ENCODE measurements at regions not wholly inside any gene's neighbourhood (a gene's known extent, or its start where the extent isn't known, plus 50 kb on each side); places are given as distances from the start of the nearest gene placed in this dataset.

DNA sequence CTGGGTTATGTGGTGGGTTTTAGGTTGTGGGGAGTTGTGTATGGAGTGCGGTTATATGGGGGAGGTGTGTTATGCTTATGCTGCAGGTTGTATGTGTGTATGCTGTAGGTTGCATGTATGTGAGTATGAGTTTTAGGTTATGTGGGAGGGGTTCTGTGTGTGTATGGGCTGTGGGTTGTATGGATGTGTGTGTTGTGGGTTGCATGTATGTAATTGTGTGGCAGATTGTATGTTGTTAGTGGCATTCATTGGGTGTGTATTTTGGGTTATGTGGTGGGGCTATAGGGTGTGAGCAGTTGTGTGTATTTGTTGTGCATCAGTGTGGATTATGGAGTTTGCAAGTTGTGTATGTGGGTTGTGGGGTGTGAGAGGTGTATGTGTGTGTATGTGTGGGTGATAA is 277.4 kb downstream of the NPIPA8 start:
- no peaks in the 10 kb centered on the region for H3K27me3 ChIP-seq (ENCODE audit: control insufficient read depth, insufficient read depth, low read length)
- no peaks in the 10 kb centered on the region for H3K36me3 ChIP-seq (ENCODE audit: control insufficient read depth, insufficient read depth, low read length)
- no peak for DNase-seq (ENCODE audit: low read depth)
- H3K4me3 ChIP-seq (ENCODE audit: low read depth, low read length) = no peak overlapping the region
- TF ChIP-seq, protein P1, sequence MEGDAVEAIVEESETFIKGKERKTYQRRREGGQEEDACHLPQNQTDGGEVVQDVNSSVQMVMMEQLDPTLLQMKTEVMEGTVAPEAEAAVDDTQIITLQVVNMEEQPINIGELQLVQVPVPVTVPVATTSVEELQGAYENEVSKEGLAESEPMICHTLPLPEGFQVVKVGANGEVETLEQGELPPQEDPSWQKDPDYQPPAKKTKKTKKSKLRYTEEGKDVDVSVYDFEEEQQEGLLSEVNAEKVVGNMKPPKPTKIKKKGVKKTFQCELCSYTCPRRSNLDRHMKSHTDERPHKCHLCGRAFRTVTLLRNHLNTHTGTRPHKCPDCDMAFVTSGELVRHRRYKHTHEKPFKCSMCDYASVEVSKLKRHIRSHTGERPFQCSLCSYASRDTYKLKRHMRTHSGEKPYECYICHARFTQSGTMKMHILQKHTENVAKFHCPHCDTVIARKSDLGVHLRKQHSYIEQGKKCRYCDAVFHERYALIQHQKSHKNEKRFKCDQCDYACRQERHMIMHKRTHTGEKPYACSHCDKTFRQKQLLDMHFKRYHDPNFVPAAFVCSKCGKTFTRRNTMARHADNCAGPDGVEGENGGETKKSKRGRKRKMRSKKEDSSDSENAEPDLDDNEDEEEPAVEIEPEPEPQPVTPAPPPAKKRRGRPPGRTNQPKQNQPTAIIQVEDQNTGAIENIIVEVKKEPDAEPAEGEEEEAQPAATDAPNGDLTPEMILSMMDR (IDR thresholded peaks at IDR 0.05; ENCODE audit: insufficient read depth, low read length, poor library complexity, severe bottlenecking) = no peak

DNA sequence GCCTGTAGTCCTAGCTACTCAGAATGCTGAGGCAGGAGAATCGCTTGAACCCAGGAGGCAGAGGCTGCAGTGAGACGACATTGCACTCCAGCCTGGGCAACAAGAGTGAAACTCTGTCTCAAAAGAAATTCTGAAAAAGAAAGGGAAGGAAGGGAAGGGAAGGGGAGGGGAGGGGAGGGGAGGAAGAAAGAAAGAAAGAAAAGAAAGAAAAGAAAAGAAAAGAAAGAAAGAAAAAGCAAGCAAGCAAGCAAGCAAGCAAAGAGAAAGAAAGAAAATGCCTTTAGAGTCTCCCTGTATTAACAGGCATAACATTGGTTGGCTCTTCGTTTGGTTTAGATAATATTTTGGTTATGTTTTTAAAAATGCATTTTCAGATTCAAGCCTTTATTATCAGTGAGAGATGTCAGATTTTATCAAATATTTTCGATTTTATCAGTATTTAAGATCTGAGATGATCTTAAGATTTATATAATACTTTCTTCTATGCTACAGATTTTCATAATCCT is 281.1 kb downstream of the NPIPA8 start:
- no peaks in the 10 kb centered on the region for H3K27me3 ChIP-seq (ENCODE audit: control insufficient read depth, insufficient read depth, low read length)
- DNase-seq (ENCODE audit: low read depth) = no peak
- no peak overlapping the region for H3K4me3 ChIP-seq (ENCODE audit: low read depth, low read length)
- H3K36me3 ChIP-seq (ENCODE audit: control insufficient read depth, insufficient read depth, low read length) = no peaks in the 10 kb centered on the region
- TF ChIP-seq, protein P1 (IDR thresholded peaks at IDR 0.05; ENCODE audit: insufficient read depth, low read length, poor library complexity, severe bottlenecking) = no peak

DNA sequence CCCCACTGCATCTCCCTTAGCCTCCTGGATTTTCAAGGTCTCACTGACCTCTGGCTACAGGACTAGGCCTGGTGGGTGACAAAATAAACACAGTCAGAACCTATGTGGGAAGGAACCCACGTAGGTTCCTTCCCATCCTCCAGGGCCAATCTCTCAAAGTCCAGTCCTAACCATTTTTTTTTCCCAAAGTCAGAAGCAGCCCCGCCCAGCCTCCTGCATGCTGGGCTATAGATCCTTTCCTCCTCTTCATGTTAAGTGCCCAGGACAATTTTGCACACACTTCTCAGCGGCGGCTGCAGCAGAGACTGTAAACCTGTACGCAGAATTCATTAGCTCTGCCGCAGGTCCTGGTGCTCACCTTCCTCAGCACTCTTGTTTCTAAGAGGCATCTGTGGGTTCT is 285.8 kb downstream of the NPIPA8 start:
- no peaks in the 10 kb centered on the region for H3K36me3 ChIP-seq (ENCODE audit: control insufficient read depth, insufficient read depth, low read length)
- H3K27me3 ChIP-seq (ENCODE audit: control insufficient read depth, insufficient read depth, low read length) = no peaks in the 10 kb centered on the region
- H3K4me3 ChIP-seq (ENCODE audit: low read depth, low read length) = no peak overlapping the region
- no peak for DNase-seq (ENCODE audit: low read depth)
- TF ChIP-seq, protein P1 (IDR thresholded peaks at IDR 0.05; ENCODE audit: insufficient read depth, low read length, poor library complexity, severe bottlenecking) = no peak

DNA sequence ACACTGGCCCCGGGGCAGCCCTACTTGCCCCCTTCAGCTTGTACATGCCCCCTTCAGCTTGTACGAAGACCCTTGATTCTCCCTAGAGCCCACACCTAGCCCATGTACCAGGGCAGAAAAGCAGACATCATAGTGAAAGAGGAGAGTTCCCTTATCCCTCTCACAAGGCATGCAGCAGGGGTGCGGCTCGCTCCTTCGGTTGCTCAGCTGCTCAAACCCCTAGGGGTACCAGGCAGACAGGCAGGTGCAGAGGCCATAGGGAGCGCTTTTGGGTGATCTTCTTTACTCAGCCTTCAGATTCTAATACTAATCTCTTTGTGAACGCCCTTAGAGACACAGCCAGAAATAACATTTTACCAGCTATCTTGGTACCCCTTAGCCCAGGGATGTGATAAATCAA is 286.3 kb downstream of the NPIPA8 start:
- H3K27me3 ChIP-seq (ENCODE audit: control insufficient read depth, insufficient read depth, low read length) = no peaks in the 10 kb centered on the region
- H3K4me3 ChIP-seq (ENCODE audit: low read depth, low read length) = no peak overlapping the region
- no peaks in the 10 kb centered on the region for H3K36me3 ChIP-seq (ENCODE audit: control insufficient read depth, insufficient read depth, low read length)
- no peak for DNase-seq (ENCODE audit: low read depth)
- TF ChIP-seq, protein P1 (IDR thresholded peaks at IDR 0.05; ENCODE audit: insufficient read depth, low read length, poor library complexity, severe bottlenecking) = no peak

DNA sequence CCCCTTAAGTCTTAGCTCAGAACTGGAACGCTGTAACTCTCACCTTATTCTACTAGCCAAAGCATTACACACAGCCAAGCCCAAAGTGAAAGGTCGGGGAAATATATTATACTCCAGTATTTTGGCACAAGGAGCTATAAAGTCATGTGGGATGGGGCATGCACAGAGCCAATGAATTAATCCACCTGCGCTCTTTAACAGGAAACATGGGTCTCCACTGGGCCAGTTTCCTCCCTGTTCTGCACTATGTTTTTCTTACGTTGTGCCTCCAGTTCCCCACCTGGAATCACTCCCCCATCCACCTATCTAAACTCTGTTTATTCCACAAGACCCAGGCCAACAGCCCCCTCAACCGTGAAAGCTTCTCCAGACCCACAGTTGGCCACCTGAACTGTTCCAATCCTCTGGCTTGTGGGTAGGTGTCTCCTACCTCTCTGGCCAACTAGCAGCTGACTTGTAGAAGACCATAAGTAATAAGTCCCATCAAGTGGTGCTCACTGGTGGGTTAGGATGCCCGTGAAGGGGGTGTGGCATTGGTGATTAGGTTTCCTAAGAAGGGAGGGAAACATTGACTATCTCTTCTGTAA is 286.9 kb downstream of the NPIPA8 start:
- Histone ChIP-seq H3K4me3 (ENCODE audit: low read depth, low read length) (no peak overlapping the region), H3K27me3 (ENCODE audit: control insufficient read depth, insufficient read depth, low read length) (no peaks in the 10 kb centered on the region), H3K36me3 (ENCODE audit: control insufficient read depth, insufficient read depth, low read length) (no peaks in the 10 kb centered on the region)
- no peak for DNase-seq (ENCODE audit: low read depth)
- TF ChIP-seq, protein P1 (IDR thresholded peaks at IDR 0.05; ENCODE audit: insufficient read depth, low read length, poor library complexity, severe bottlenecking) = no peak
